Activated CD8-positive, alpha-beta memory T cell treated with anti-CD3 and anti-CD28 coated beads, Interleukin-2, amount 50 U/mL, for 48 hours (primary cell): ENCODE measurements at regions not wholly inside any gene's neighbourhood (a gene's known extent, or its start where the extent isn't known, plus 50 kb on each side); places are given as distances from the start of the nearest gene placed in this dataset.
"Not testable (repeated sequence)": the region's sequence is repeated elsewhere in the genome, so short reads cannot be mapped to it uniquely, and the experiment has no call there.

Experiments used
- DNase-seq: peaks from one replicate; pipeline ENCODE4 v3.0.0-alpha.2; 2020

DNA sequence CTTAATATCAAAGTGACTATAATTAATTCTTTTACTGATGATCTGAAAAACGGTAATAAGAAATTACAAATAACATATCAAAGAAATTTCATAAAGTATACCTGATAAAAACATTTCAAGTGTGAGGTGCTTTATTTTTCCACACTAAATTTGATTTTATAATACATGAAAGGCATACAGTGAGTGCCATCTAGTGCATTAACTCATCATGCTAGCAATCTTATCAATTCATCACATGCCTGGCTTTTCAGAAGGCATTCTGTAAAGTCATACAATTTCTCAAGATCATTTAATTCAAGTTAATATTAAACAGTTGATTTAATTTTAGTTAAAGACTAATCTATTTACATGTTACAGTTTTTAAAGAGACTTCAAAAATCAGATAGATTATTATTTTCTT is 1020.9 kb downstream of the GATA3 start:
- no peak for DNase-seq

DNA sequence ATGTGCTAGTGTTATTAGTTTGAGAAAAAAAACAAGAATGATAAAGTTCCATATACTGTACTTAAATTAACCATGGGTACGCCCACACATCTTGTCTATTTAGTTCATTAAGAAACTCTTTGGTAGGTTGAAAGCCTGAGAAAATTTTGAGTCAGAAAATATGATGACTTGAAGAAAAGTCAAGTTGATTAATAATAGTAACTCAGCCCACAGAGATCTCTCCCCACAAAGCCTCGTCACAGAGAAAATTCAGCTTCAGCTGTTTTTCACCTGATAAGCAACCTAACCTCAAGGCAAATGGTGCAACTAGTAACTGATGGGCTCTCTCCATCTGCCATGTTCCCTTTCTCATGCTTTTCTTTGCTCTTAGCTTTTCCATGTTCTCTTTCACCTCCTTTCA is 1021.6 kb downstream of the GATA3 start:
- DNase-seq, result no peak

- no peak for DNase-seq
Measured at GRCh38 chr10:9081253-9081652, 1026.8 kb downstream of the GATA3 start.

- no peak for DNase-seq
Measured at GRCh38 chr10:9081961-9082360, 1027.5 kb downstream of the GATA3 start.

GRCh38 chr10:9091530-9092093 is 1037.1 kb downstream of the GATA3 start:
- no peak for DNase-seq

DNA sequence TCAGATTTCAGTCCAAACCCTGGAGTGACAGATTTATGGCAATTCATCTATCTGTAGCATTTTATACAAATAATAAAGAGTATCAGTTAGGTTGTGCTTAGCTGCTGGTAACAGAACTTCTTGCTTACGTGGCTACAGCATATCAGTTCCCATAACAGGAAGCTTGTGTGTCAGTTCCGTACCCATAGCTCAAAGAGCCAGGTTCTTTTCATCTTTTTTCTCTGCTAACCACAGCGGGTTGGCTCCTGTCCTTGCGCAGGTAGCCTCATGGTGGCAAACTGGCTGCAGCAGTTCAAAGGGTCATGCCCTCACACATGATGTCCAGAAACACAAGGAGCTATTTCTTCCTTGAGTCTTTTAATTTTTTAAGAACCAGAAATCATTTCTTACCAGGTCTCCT is 1041.8 kb downstream of the GATA3 start:
- DNase-seq, result no peak

DNA sequence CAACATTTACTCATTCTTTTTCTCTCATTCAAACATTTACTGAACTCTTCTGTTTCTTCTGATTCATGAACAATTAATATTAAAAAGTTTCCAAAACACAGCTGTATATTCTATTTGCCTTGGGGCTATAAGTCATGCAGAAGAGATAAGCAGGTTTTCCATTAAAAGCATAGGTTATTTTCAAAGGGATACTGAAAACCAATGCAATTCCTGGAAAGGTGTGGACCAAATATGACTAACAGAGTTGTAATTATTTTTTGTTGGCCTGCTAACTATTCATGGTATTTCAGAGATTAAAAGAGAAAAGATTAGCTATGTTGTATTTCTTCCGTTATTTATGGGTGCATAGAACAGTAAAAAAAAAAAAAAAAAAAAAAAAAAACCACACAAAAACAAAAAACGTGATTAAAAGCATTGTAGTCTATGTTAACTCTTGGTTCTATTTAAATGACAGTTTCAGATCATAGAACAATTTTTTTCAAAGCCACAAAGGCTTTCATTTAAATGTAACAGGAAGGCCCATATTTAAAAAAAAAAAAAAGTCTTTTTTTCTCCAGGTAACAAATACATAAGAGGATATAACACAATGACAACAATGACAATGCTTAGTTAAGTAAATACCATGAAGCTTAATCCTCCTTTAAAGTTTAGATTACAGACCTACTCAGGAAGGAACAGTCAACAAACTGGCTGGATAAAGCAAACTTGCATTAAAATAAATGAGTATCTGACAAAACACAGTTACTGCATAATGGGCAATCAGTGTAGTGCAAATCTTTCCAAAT is 1042.9 kb downstream of the GATA3 start:
- DNase-seq, result no peak

DNA sequence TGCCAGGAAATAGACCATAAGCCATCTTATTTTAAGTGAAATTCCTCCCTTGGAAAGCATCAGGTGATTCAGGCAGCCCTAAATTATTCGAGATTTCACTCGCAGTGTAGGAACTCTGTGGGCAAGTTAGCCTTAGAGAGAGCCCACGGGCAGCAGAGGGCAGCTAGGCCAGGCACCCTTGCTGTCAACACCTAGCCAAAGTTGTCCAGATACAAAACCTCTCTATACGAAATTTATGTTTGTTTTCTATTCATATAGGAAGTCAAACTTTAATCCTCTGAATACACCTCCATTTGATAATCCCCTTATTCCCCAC is 1043.5 kb downstream of the GATA3 start:
- no peak for DNase-seq

- no peak for DNase-seq
Measured at GRCh38 chr10:9102026-9102425, 1047.5 kb downstream of the GATA3 start.

GRCh38 chr10:9103301-9103700 is 1048.8 kb downstream of the GATA3 start:
- no peak for DNase-seq

GRCh38 chr10:9111976-9112375 is 1057.5 kb downstream of the GATA3 start:
- DNase-seq, result no peak

- no peak for DNase-seq
Measured at GRCh38 chr10:9126728-9127127, 1072.2 kb downstream of the GATA3 start.

DNA sequence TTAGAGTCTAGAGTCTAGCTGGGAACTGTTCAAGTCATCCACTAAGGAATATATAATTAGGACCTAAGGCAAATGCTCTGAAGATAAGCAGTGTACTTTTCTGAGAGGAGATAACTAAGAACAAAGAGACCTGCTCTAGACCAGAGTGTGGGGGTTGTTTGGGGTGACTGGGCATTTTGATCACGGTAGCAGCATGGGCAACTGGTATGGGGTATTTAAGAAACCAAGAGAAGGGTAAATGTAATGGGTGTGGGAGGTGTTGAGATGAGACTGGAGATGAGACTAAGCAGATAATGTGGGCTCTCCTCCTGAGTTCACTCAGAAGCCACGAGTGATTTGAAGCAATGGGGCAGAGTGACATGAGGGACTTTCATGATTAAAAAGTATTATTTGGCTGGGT is 1082.9 kb downstream of the GATA3 start:
- no peak for DNase-seq

DNA sequence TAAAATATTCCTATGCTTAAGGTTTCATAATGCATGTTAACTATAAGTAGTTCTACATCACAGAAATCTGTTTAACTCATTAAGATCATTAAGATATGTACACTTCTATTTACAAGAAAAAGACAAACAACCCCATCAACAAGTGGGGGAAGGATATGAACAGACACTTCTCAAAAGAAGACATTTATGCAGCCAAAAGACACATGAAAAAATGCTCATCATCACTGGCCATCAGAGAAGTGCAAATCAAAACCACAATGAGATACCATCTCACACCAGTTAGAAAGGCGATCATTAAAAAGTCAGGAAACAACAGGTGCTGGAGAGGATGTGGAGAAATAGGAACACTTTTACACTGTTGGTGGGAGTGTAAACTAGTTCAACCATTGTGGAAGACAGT is 1084.3 kb downstream of the GATA3 start:
- DNase-seq, result not testable (repeated sequence)

GRCh38 chr10:9140373-9140772 is 1085.9 kb downstream of the GATA3 start:
- no peak for DNase-seq

DNA sequence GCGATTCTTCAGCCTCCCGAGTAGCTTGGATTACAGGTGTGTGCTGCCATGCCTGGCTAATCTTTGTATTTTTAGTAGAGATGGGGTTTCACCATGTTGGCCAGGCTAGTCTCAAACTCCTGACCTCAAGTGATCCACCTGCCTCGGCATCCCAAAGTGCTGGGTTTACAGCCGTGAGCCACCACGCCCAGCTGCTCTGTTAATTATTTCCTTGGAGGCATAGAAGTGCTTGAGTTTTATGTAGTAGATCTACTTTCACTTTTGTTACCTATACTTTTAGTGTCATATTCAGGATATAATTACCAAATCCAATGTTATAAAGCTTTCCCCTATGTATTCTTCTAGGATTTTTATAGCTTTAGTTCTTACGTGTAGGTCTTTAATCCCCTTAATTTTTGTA is 1093.0 kb downstream of the GATA3 start:
- no peak for DNase-seq

- DNase-seq, result no peak
Measured at GRCh38 chr10:9149134-9149533, 1094.6 kb downstream of the GATA3 start.

- not testable (repeated sequence) for DNase-seq
Measured at GRCh38 chr10:9153057-9153456, 1098.6 kb downstream of the GATA3 start.

DNA sequence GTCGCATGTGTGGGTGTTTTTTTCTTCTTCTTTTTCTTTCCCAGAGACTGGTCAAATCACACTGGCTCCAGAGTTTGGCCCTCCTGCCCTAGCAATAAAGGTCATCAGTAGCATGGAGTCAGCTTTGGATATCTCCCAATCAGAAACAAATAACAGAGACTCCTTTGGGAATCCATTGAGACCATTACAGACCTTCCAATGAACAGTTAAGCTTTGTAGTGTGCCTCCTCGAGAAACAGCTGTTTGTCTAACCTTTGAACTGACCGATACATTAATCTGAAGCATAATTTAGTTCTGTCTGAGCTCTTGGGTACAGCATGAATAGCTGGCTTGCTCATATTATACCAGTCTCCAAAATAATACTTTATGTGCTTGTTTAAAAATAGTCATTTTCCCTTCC is 1103.2 kb downstream of the GATA3 start:
- DNase-seq, result no peak

GRCh38 chr10:9158675-9159074 is 1104.2 kb downstream of the GATA3 start:
- no peak for DNase-seq

- no peak for DNase-seq
Measured at GRCh38 chr10:9160275-9160674, 1105.8 kb downstream of the GATA3 start.

DNA sequence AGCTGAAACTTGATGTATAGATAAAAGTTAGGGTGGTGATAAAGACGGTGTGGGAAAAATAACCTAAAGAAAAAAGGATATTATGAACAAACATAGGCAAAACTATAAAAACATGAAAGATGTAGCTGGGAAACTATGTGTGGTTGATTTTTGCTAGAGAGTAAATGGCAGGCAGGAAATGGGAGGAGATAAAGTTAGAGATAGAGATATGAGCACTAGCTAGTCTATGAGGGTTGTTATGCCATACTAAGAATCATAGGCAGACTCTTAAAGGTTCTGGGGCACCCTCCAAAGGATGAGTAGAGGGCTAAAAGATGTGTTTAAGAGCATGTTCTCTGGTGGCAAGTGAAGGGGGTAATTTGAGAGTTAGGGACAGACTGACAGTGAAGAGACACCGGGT is 1109.2 kb downstream of the GATA3 start:
- no peak for DNase-seq

DNA sequence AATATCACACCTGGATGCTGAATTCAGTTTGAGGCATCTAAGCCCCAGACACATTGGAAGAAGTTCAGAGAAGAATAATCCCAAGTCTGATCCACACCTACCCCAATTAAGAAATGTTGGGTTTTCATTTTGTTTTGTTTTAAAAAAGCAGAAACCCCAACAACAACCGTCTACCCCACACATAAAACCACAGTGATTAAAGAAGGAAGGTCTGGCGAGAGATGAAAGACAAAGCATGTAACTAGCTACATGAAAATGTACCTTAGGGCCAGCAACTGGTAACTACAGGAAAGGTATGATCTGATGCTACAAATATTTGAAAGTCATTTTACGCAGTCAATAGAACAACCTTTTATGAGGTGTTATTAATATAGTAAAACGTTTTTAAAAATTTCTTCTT is 1112.3 kb downstream of the GATA3 start:
- no peak for DNase-seq

DNA sequence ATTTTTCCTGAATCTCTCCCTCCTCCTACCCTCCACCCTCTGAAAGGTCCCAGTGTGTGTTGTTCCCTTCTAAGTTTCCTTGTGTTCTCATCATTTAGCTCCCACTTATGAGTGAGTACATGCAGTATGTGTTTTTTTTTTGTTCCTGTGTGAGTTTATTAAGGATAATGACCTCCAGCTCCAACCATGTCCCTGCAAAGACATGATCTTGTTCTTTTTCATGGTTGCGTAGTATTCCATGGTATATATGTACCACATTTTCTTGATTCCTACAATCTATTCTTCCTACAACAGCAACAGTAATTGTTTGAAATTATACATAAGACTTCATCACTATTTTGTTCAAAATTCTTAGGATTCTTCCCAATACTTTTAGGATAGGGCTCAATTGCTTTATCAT is 1117.8 kb downstream of the GATA3 start:
- DNase-seq, result no peak

- no peak for DNase-seq
Measured at GRCh38 chr10:9175200-9175599, 1120.7 kb downstream of the GATA3 start.
